ENCODE measurements at regions not wholly inside any gene's neighbourhood (a gene's known extent, or its start where the extent isn't known, plus 50 kb on each side); places are given as distances from the start of the nearest gene placed in this dataset.

GRCh38 chr5:18394443-18394804 lies 760.2 kb downstream of the TAF11L14 start:
- TF ChIP-seq, protein P1, sequence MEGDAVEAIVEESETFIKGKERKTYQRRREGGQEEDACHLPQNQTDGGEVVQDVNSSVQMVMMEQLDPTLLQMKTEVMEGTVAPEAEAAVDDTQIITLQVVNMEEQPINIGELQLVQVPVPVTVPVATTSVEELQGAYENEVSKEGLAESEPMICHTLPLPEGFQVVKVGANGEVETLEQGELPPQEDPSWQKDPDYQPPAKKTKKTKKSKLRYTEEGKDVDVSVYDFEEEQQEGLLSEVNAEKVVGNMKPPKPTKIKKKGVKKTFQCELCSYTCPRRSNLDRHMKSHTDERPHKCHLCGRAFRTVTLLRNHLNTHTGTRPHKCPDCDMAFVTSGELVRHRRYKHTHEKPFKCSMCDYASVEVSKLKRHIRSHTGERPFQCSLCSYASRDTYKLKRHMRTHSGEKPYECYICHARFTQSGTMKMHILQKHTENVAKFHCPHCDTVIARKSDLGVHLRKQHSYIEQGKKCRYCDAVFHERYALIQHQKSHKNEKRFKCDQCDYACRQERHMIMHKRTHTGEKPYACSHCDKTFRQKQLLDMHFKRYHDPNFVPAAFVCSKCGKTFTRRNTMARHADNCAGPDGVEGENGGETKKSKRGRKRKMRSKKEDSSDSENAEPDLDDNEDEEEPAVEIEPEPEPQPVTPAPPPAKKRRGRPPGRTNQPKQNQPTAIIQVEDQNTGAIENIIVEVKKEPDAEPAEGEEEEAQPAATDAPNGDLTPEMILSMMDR (IDR thresholded peaks at IDR 0.05) = no peak
- no peak for TF ChIP-seq POLR2A (IDR thresholded peaks at IDR 0.05)
